ENCODE measurements at regions not wholly inside any gene's neighbourhood (a gene's known extent, or its start where the extent isn't known, plus 50 kb on each side); places are given as distances from the start of the nearest gene placed in this dataset.

GRCh38 chr10:60664859-60665258 lies 113.4 kb upstream of the CDK1 start:
- no peak for DNase-seq (ENCODE audit: low spot score)

- no peak for DNase-seq (ENCODE audit: low spot score)
These were observed 114.4 kb upstream of the CDK1 start for GRCh38 chr10:60663850-60664249.

- no peak for DNase-seq (ENCODE audit: low spot score)
These were observed 115.2 kb upstream of the CDK1 start for GRCh38 chr10:60662917-60663614.

GRCh38 chr10:60661637-60662036 lies 116.6 kb upstream of the CDK1 start:
- no peak for DNase-seq (ENCODE audit: low spot score)

- no peak for DNase-seq (ENCODE audit: low spot score)
These were observed 117.7 kb upstream of the CDK1 start for GRCh38 chr10:60660625-60661024.

GRCh38 chr10:60654813-60655464 lies 123.3 kb upstream of the CDK1 start:
- DNase-seq (ENCODE audit: low spot score): no peak

- no peak for DNase-seq (ENCODE audit: low spot score)
These were observed 125.7 kb upstream of the CDK1 start for GRCh38 chr10:60652628-60653027.

GRCh38 chr10:60650378-60650800 lies 127.9 kb upstream of the CDK1 start:
- DNase-seq (ENCODE audit: low spot score): no peak

- no peak for DNase-seq (ENCODE audit: low spot score)
These were observed 128.5 kb upstream of the CDK1 start for GRCh38 chr10:60649485-60650377.

- DNase-seq (ENCODE audit: low spot score): no peak
These were observed 129.5 kb upstream of the CDK1 start for GRCh38 chr10:60648761-60649160.

- peak; percentile 78 for DNase-seq (ENCODE audit: low spot score)
These were observed 131.1 kb upstream of the CDK1 start for GRCh38 chr10:60646966-60647796.

GRCh38 chr10:60645980-60646379 lies 132.3 kb upstream of the CDK1 start:
- DNase-seq (ENCODE audit: low spot score): no peak

GRCh38 chr10:60644436-60645130 lies 133.7 kb upstream of the CDK1 start:
- no peak for DNase-seq (ENCODE audit: low spot score)

GRCh38 chr10:60643874-60644273 lies 134.4 kb upstream of the CDK1 start:
- no peak for DNase-seq (ENCODE audit: low spot score)

GRCh38 chr10:60629332-60629731 lies 148.9 kb upstream of the CDK1 start:
- no peak for DNase-seq (ENCODE audit: low spot score)

- DNase-seq (ENCODE audit: low spot score): no peak
These were observed 150.2 kb upstream of the CDK1 start for GRCh38 chr10:60627778-60628748.

GRCh38 chr10:60626037-60626436 lies 152.2 kb upstream of the CDK1 start:
- DNase-seq (ENCODE audit: low spot score): no peak

GRCh38 chr10:60623627-60624026 lies 154.7 kb upstream of the CDK1 start:
- no peak for DNase-seq (ENCODE audit: low spot score)

- DNase-seq (ENCODE audit: low spot score): no peak
These were observed 157.3 kb upstream of the CDK1 start for GRCh38 chr10:60621018-60621417.

- no peak for DNase-seq (ENCODE audit: low spot score)
These were observed 159.4 kb upstream of the CDK1 start for GRCh38 chr10:60618861-60619260.
